ENCODE measurements at regions not wholly inside any gene's neighbourhood (a gene's known extent, or its start where the extent isn't known, plus 50 kb on each side); places are given as distances from the start of the nearest gene placed in this dataset.

- no peak for DNase-seq
Measured at GRCh38 chr12:16415155-16415554, 67.7 kb downstream of the MGST1 start.

GRCh38 chr12:16417058-16417457, 69.6 kb downstream of the MGST1 start:
- no peak for DNase-seq

- DNase-seq = no peak
Measured at GRCh38 chr12:16421806-16422205, 74.4 kb downstream of the MGST1 start.

GRCh38 chr12:16424531-16424930, 77.1 kb downstream of the MGST1 start:
- no peak for DNase-seq

- DNase-seq = no peak
Measured at GRCh38 chr12:16435875-16436554, 88.6 kb downstream of the MGST1 start.

GRCh38 chr12:16437281-16437816, 89.9 kb downstream of the MGST1 start:
- no peak for DNase-seq

GRCh38 chr12:16437926-16438325, 90.5 kb downstream of the MGST1 start:
- no peak for DNase-seq

- no peak for DNase-seq
Measured at GRCh38 chr12:16449459-16449858, 102.0 kb downstream of the MGST1 start.

- DNase-seq = no peak
Measured at GRCh38 chr12:16453319-16453718, 105.9 kb downstream of the MGST1 start.

- DNase-seq = no peak
Measured at GRCh38 chr12:16454481-16454880, 107.0 kb downstream of the MGST1 start.

GRCh38 chr12:16458521-16459078, 111.2 kb downstream of the MGST1 start:
- DNase-seq = no peak

GRCh38 chr12:16467272-16467671, 119.8 kb downstream of the MGST1 start:
- no peak for DNase-seq

- peak; percentile 55 for DNase-seq
Measured at GRCh38 chr12:16472631-16473030, 125.2 kb downstream of the MGST1 start.

GRCh38 chr12:16473610-16474326, 126.3 kb downstream of the MGST1 start:
- DNase-seq = peak; percentile 25

- DNase-seq = no peak
Measured at GRCh38 chr12:16474801-16475200, 127.4 kb downstream of the MGST1 start.

- DNase-seq = no peak
Measured at GRCh38 chr12:16475521-16475920, 128.1 kb downstream of the MGST1 start.

GRCh38 chr12:16482726-16483125, 123.2 kb downstream of the LMO3 start:
- DNase-seq = no peak

GRCh38 chr12:16492240-16492639, 113.7 kb downstream of the LMO3 start:
- DNase-seq = no peak

GRCh38 chr12:16492820-16493797, 112.9 kb downstream of the LMO3 start:
- no peak for DNase-seq

- DNase-seq = no peak
Measured at GRCh38 chr12:16495196-16495595, 110.8 kb downstream of the LMO3 start.

Data from muscle of arm (tissue), 1 donor.